Tibial nerve (tissue), 4 donors: ENCODE measurements at regions not wholly inside any gene's neighbourhood (a gene's known extent, or its start where the extent isn't known, plus 50 kb on each side); places are given as distances from the start of the nearest gene placed in this dataset.

ENCODE experiments used
- DNase-seq, 2 donors: peaks; one replicate each; pipeline ENCODE4 v3.0.0-alpha.2; 2019; ENCODE audit warnings: low spot score in 2 of 2
- H3K27ac ChIP-seq, 4 donors: fragments of 200-600 bp; sonication (generic) in 3 of 4; one replicate each; pipeline ENCODE4 v1.5.1; 2017 to 2019; ENCODE audit warnings: mild to moderate bottlenecking in 1 of 4
- H3K27me3 ChIP-seq, 2 donors: fragments of 200-600 bp; sonication (generic) in 1 of 2; one replicate each; pipeline versions ENCODE4 v1.5.1 to v1.6.0; 2017 to 2019
- H3K36me3 ChIP-seq, 3 donors: fragments of 200-600 bp; sonication (generic); one replicate each; pipeline ENCODE4 v1.5.1; 2018 to 2019
- H3K4me1 ChIP-seq, 4 donors: fragments of 200-600 bp; sonication (generic) in 3 of 4; one replicate each; pipeline ENCODE4 v1.5.1; 2017 to 2019
- H3K4me3 ChIP-seq, 4 donors: fragments of 200-600 bp; sonication (generic) in 3 of 4; one replicate each; pipeline ENCODE4 v1.5.1; 2017 to 2019; ENCODE audit warnings: mild to moderate bottlenecking in 1 of 4, moderate library complexity in 1 of 4
- H3K9me3 ChIP-seq, 4 donors: fragments of 200-600 bp; sonication (generic) in 3 of 4; one replicate each; pipeline ENCODE4 v1.5.1; 2017 to 2019
- CTCF ChIP-seq, 5 experiments: fragments of 200-600 bp in 3 of 5; fragments of 450-650 bp in 2 of 5; sonication (generic) in 3 of 5; IDR thresholded peaks; one replicate each; pipeline ENCODE4 v1.5.1; 2016 to 2019; ENCODE audit warnings: antibody characterized with exemption in 5 of 5, mild to moderate bottlenecking in 3 of 5, moderate library complexity in 2 of 5
- EP300 ChIP-seq, 2 donors: sonication (generic); formaldehyde crosslinking; IDR thresholded peaks; one replicate each; pipeline ENCODE4 v1.6.1; 2017; ENCODE audit warnings: antibody characterized with exemption in 2 of 2, mild to moderate bottlenecking in 1 of 2
- POLR2A ChIP-seq, 2 donors: fragments of 450-650 bp; IDR thresholded peaks; one replicate each; pipeline ENCODE4 v1.6.1; 2017; ENCODE audit warnings: antibody characterized with exemption in 2 of 2, mild to moderate bottlenecking in 2 of 2, moderate library complexity in 2 of 2
- WGBS, 2 donors: methylation state at CpG; one replicate each; pipeline ENCODE4 v1.1.5; 2018; 5-methylcytosine and 5-hydroxymethylcytosine counted together

GRCh38 chr5:144102979-144103378, 67.5 kb downstream of the YIPF5 start:
- TF ChIP-seq POLR2A (IDR thresholded peaks at IDR 0.05) (no peak), CTCF (IDR thresholded peaks at IDR 0.05) (no peak), EP300 (IDR thresholded peaks at IDR 0.05) (no peak)
- Histone ChIP-seq H3K27ac (no peak overlapping the region), H3K4me3 (no peak overlapping the region), H3K27me3 (no peaks in the 10 kb centered on the region), H3K36me3 (no peaks in the 10 kb centered on the region), H3K4me1 (no peaks in the 10 kb centered on the region), H3K9me3 (no peaks in the 10 kb centered on the region)
- WGBS, 2 donors, result 89 to 94% methylated on average over 2 of the region's 2 CpGs
- no peak for DNase-seq

GRCh38 chr5:144103611-144104485, 66.6 kb downstream of the YIPF5 start:
- Histone ChIP-seq H3K27ac (no peak overlapping the region), H3K27me3 (no peaks in the 10 kb centered on the region), H3K4me3 (no peak overlapping the region), H3K4me1 (no peaks in the 10 kb centered on the region), H3K36me3 (no peaks in the 10 kb centered on the region), H3K9me3 (no peaks in the 10 kb centered on the region)
- 82 to 87% methylated on average over 6 of the region's 6 CpGs for WGBS, 2 donors
- TF ChIP-seq POLR2A (IDR thresholded peaks at IDR 0.05) (no peak), CTCF (IDR thresholded peaks at IDR 0.05) (no peak), EP300 (IDR thresholded peaks at IDR 0.05) (no peak)
- DNase-seq, result no peak

- no peak overlapping the region for H3K27ac ChIP-seq
- H3K4me1 ChIP-seq, result no peaks in the 10 kb centered on the region
- WGBS, 2 donors, result 75 to 95% methylated on average over 1 of the region's 1 CpG
- no peaks in the 10 kb centered on the region for H3K27me3 ChIP-seq
- no peaks in the 10 kb centered on the region for H3K36me3 ChIP-seq
- no peaks in the 10 kb centered on the region for H3K9me3 ChIP-seq
- TF ChIP-seq EP300 (IDR thresholded peaks at IDR 0.05) (no peak), POLR2A (IDR thresholded peaks at IDR 0.05) (no peak), CTCF (IDR thresholded peaks at IDR 0.05) (no peak)
- no peak for DNase-seq
- no peak overlapping the region for H3K4me3 ChIP-seq
These were observed 65.1 kb downstream of the YIPF5 start for GRCh38 chr5:144105371-144105770.

GRCh38 chr5:144108131-144108530, 62.3 kb downstream of the YIPF5 start:
- Histone ChIP-seq H3K9me3 (peaks cover 0 to 5% (median 0%) of the 10 kb centered on the region in 4 donors), H3K27ac (no peak overlapping the region), H3K27me3 (no peaks in the 10 kb centered on the region), H3K36me3 (no peaks in the 10 kb centered on the region), H3K4me1 (no peaks in the 10 kb centered on the region), H3K4me3 (no peak overlapping the region)
- TF ChIP-seq EP300 (IDR thresholded peaks at IDR 0.05), result no peak
- no peak for TF ChIP-seq POLR2A (IDR thresholded peaks at IDR 0.05)
- no peak for TF ChIP-seq CTCF (IDR thresholded peaks at IDR 0.05)
- no peak for DNase-seq
